ENCODE measurements at regions not wholly inside any gene's neighbourhood (a gene's known extent, or its start where the extent isn't known, plus 50 kb on each side); places are given as distances from the start of the nearest gene placed in this dataset.

- TF ChIP-seq POLR2AphosphoS5 (IDR thresholded peaks at IDR 0.05) (no peak), POLR2A (IDR thresholded peaks at IDR 0.05) (no peak)
- TF ChIP-seq, protein P1, sequence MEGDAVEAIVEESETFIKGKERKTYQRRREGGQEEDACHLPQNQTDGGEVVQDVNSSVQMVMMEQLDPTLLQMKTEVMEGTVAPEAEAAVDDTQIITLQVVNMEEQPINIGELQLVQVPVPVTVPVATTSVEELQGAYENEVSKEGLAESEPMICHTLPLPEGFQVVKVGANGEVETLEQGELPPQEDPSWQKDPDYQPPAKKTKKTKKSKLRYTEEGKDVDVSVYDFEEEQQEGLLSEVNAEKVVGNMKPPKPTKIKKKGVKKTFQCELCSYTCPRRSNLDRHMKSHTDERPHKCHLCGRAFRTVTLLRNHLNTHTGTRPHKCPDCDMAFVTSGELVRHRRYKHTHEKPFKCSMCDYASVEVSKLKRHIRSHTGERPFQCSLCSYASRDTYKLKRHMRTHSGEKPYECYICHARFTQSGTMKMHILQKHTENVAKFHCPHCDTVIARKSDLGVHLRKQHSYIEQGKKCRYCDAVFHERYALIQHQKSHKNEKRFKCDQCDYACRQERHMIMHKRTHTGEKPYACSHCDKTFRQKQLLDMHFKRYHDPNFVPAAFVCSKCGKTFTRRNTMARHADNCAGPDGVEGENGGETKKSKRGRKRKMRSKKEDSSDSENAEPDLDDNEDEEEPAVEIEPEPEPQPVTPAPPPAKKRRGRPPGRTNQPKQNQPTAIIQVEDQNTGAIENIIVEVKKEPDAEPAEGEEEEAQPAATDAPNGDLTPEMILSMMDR (IDR thresholded peaks at IDR 0.05), result no peak
These were observed 291.5 kb upstream of the ARHGEF26 start for GRCh38 chr3:153829606-153830170.
